ENCODE measurements at regions not wholly inside any gene's neighbourhood (a gene's known extent, or its start where the extent isn't known, plus 50 kb on each side); places are given as distances from the start of the nearest gene placed in this dataset.

DNA sequence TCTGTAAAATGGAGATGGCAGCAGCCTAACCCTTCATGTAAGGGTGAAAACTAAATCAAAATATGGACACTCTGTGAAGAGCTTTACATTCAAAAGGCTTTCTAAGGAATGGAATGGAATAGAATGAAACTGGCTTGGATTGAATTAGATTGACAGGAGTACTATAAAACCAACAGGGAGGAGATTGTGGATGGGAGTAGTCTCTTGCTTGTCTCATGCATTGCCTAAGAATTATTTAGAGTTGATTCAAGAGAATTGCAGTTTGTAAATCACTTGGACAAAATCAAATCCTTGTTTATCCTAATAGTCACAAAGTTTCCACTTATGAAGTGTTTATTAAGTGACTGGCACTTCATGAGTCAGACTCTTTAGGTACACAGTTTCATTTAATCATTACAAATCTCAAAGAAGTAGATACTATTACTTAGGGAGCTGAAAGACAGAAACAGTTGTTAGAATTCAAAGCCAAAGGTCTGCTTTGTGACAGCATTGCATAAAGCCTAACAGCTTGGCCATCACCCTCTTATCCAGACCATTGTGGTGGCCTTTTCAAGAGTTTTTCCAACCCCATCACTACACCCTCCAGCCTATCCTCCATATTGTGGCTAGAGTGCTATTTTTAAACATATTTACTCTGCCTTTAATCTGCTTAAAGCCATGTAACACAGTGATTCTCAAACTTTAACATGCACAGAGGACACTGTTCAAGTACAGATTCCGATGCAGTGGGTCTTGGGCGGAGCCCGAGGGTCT is 91.9 kb upstream of the GHITM start:
- H3K27me3 Mint-ChIP-seq (ENCODE audit: low read depth) = peaks cover 7% of the 10 kb centered on the region
- TF ChIP-seq CTCF (conservative IDR thresholded peaks at IDR 0.05) = no peak
- no peaks in the 10 kb centered on the region for H3K36me3 Mint-ChIP-seq (ENCODE audit: low read depth)
- H3K9me3 Mint-ChIP-seq = peaks cover 11% of the 10 kb centered on the region
- no peak overlapping the region for H3K27ac Mint-ChIP-seq (ENCODE audit: unreplicated experiment)
- H3K4me1 Mint-ChIP-seq = no peaks in the 10 kb centered on the region
- no peak overlapping the region for H3K4me3 Mint-ChIP-seq
- no peak for DNase-seq (ENCODE audit: low read depth, low spot score)

GRCh38 chr10:84049645-84050011 is 89.7 kb upstream of the GHITM start:
- Mint-ChIP-seq H3K4me1 (no peaks in the 10 kb centered on the region), H3K27ac (ENCODE audit: unreplicated experiment) (no peak overlapping the region), H3K9me3 (peaks cover 11% of the 10 kb centered on the region), H3K27me3 (ENCODE audit: low read depth) (peaks cover 7% of the 10 kb centered on the region), H3K4me3 (no peak overlapping the region), H3K36me3 (ENCODE audit: low read depth) (no peaks in the 10 kb centered on the region)
- no peak for DNase-seq (ENCODE audit: low read depth, low spot score)
- no peak for TF ChIP-seq CTCF (conservative IDR thresholded peaks at IDR 0.05)

GRCh38 chr10:84053626-84054025 is 85.7 kb upstream of the GHITM start:
- H3K27ac Mint-ChIP-seq (ENCODE audit: unreplicated experiment) = no peak overlapping the region
- H3K9me3 Mint-ChIP-seq = peaks cover 5% of the 10 kb centered on the region
- no peaks in the 10 kb centered on the region for H3K4me1 Mint-ChIP-seq
- DNase-seq (ENCODE audit: low read depth, low spot score) = no peak
- TF ChIP-seq CTCF (conservative IDR thresholded peaks at IDR 0.05) = no peak
- H3K4me3 Mint-ChIP-seq = no peak overlapping the region
- peaks cover 4% of the 10 kb centered on the region for H3K27me3 Mint-ChIP-seq (ENCODE audit: low read depth)
- no peaks in the 10 kb centered on the region for H3K36me3 Mint-ChIP-seq (ENCODE audit: low read depth)

GRCh38 chr10:84054743-84055142 is 84.6 kb upstream of the GHITM start:
- no peaks in the 10 kb centered on the region for H3K4me1 Mint-ChIP-seq
- no peaks in the 10 kb centered on the region for H3K36me3 Mint-ChIP-seq (ENCODE audit: low read depth)
- no peak for DNase-seq (ENCODE audit: low read depth, low spot score)
- no peak overlapping the region for H3K27ac Mint-ChIP-seq (ENCODE audit: unreplicated experiment)
- H3K27me3 Mint-ChIP-seq (ENCODE audit: low read depth) = peaks cover 4% of the 10 kb centered on the region
- H3K9me3 Mint-ChIP-seq = no peaks in the 10 kb centered on the region
- no peak overlapping the region for H3K4me3 Mint-ChIP-seq
- TF ChIP-seq CTCF (conservative IDR thresholded peaks at IDR 0.05) = no peak

GRCh38 chr10:84059526-84059925 is 79.8 kb upstream of the GHITM start:
- Mint-ChIP-seq H3K9me3 (no peaks in the 10 kb centered on the region), H3K36me3 (ENCODE audit: low read depth) (no peaks in the 10 kb centered on the region), H3K4me3 (no peak overlapping the region), H3K27ac (ENCODE audit: unreplicated experiment) (no peak overlapping the region), H3K27me3 (ENCODE audit: low read depth) (peaks cover 4% of the 10 kb centered on the region), H3K4me1 (no peaks in the 10 kb centered on the region)
- DNase-seq (ENCODE audit: low read depth, low spot score) = no peak
- no peak for TF ChIP-seq CTCF (conservative IDR thresholded peaks at IDR 0.05)
